ENCODE measurements at regions not wholly inside any gene's neighbourhood (a gene's known extent, or its start where the extent isn't known, plus 50 kb on each side); places are given as distances from the start of the nearest gene placed in this dataset.

DNA sequence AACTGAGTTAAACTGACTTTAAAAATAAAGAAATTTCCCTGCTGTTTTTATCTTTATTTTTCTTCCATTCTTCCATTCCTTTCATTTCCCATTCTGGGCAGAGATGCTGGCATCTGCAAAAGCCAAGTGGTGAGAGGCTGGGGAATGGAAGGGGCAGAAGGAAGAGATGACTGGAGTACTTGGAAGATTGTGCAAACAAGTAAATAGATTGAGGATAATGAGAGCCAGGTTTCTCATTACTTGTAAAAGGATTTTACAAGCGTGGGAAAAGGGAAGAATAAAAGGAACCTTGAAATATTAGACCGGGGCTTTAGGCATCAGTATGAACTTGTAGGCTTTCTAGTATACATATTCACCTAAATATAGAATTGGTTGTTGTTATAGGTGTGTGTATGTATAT, 341.2 kb downstream of the CAAP1 start:
- Histone ChIP-seq H3K4me3 (ENCODE audit: low read depth, low read length, poor library complexity, severe bottlenecking) (no peak overlapping the region), H3F3A (ENCODE audit: insufficient read depth, low read length) (no peaks in the 10 kb centered on the region), H3K27me3 (ENCODE audit: insufficient read depth, low read length) (no peaks in the 10 kb centered on the region), H3K4me2 (ENCODE audit: low read length) (no peak overlapping the region), H3K9me2 (ENCODE audit: low read depth, low read length) (no peaks in the 10 kb centered on the region), H3K9me3 (ENCODE audit: low read length) (no peaks in the 10 kb centered on the region), H4K20me1 (ENCODE audit: insufficient read depth, low read length) (no peaks in the 10 kb centered on the region), H3K9ac (ENCODE audit: low read length) (no peak overlapping the region), H3K27ac (ENCODE audit: low read depth, low read length, poor library complexity, severe bottlenecking) (no peak overlapping the region), H3K36me3 (ENCODE audit: insufficient read depth, low read length) (no peaks in the 10 kb centered on the region), H2AFZ (ENCODE audit: low read length) (no peak overlapping the region), H3K4me1 (ENCODE audit: insufficient read depth, low read length, severe bottlenecking) (no peaks in the 10 kb centered on the region), H3K79me2 (ENCODE audit: insufficient read depth, low read length) (no peaks in the 10 kb centered on the region)
- TF ChIP-seq, protein P1, sequence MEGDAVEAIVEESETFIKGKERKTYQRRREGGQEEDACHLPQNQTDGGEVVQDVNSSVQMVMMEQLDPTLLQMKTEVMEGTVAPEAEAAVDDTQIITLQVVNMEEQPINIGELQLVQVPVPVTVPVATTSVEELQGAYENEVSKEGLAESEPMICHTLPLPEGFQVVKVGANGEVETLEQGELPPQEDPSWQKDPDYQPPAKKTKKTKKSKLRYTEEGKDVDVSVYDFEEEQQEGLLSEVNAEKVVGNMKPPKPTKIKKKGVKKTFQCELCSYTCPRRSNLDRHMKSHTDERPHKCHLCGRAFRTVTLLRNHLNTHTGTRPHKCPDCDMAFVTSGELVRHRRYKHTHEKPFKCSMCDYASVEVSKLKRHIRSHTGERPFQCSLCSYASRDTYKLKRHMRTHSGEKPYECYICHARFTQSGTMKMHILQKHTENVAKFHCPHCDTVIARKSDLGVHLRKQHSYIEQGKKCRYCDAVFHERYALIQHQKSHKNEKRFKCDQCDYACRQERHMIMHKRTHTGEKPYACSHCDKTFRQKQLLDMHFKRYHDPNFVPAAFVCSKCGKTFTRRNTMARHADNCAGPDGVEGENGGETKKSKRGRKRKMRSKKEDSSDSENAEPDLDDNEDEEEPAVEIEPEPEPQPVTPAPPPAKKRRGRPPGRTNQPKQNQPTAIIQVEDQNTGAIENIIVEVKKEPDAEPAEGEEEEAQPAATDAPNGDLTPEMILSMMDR (IDR thresholded peaks at IDR 0.05; ENCODE audit: low read length) = no peak
- no peak for TF ChIP-seq EZH2 (IDR thresholded peaks at IDR 0.05; ENCODE audit: borderline replicate concordance, low read length)

DNA sequence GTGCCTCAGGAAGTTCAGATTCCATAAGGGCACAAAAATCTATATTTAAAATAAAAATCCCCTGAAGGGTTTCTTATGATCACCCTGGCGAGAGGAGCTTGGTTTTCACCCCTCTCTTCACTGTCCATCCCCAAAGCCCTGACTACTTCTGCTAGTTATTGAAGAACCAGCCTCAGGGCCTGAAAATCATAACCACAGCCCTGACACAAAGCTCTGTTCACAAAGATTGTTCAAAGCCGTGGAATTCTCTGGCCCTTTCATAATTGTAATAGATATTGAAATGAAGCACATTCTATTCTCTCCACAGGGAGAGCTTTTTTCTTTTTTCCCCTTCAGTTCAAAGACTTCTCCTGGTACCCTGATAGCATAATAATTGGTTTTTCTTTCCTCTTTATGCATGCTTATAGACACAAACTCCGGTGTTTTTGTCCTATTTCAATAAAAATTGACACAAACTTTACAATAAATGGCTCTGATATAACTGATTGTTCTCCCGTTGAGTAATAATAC, 343.8 kb downstream of the CAAP1 start:
- Histone ChIP-seq H3K79me2 (ENCODE audit: insufficient read depth, low read length) (no peaks in the 10 kb centered on the region), H2AFZ (ENCODE audit: low read length) (no peak overlapping the region), H3K4me1 (ENCODE audit: insufficient read depth, low read length, severe bottlenecking) (no peaks in the 10 kb centered on the region), H3K9me2 (ENCODE audit: low read depth, low read length) (no peaks in the 10 kb centered on the region), H3K9me3 (ENCODE audit: low read length) (no peaks in the 10 kb centered on the region), H3K27ac (ENCODE audit: low read depth, low read length, poor library complexity, severe bottlenecking) (no peak overlapping the region), H3K4me2 (ENCODE audit: low read length) (no peak overlapping the region), H3K27me3 (ENCODE audit: insufficient read depth, low read length) (no peaks in the 10 kb centered on the region), H3K36me3 (ENCODE audit: insufficient read depth, low read length) (no peaks in the 10 kb centered on the region), H4K20me1 (ENCODE audit: insufficient read depth, low read length) (no peaks in the 10 kb centered on the region), H3K9ac (ENCODE audit: low read length) (no peak overlapping the region), H3F3A (ENCODE audit: insufficient read depth, low read length) (no peaks in the 10 kb centered on the region), H3K4me3 (ENCODE audit: low read depth, low read length, poor library complexity, severe bottlenecking) (no peak overlapping the region)
- TF ChIP-seq, protein P1 (IDR thresholded peaks at IDR 0.05; ENCODE audit: low read length) = no peak
- TF ChIP-seq EZH2 (IDR thresholded peaks at IDR 0.05; ENCODE audit: borderline replicate concordance, low read length) = no peak

DNA sequence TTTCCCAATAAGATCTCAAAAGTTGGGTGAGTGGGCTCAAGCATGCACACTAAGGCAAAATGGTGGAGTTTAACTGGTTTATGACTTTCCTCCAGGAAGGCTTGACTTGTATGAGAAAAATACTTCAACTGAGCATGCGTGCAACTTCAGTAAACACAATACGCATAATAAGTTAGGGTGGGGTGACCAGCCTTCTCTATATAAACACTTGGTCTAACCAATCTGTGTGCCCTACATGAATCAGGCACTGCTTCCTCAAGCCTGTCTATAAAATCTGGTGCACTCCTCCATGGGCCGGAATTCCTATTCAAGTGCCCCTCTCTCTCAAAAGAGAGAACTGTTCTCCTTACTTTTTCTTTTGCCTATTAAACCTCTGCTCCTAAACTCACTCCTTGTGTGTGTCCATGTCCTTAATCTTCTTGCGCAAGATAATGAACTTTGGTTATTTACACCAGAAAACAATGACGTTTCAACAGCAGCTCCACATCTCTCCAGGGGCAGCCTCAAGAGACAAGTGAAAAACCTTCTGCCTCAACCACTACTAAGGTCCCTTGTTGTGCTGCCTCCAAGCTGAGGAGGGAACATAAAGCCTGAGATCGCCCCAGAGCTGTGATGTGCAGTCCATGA, 352.6 kb downstream of the CAAP1 start:
- Histone ChIP-seq H3K4me1 (ENCODE audit: insufficient read depth, low read length, severe bottlenecking) (no peaks in the 10 kb centered on the region), H3K79me2 (ENCODE audit: insufficient read depth, low read length) (no peaks in the 10 kb centered on the region), H3K27me3 (ENCODE audit: insufficient read depth, low read length) (no peaks in the 10 kb centered on the region), H3K9me2 (ENCODE audit: low read depth, low read length) (no peaks in the 10 kb centered on the region), H3K9ac (ENCODE audit: low read length) (no peak overlapping the region), H3K4me3 (ENCODE audit: low read depth, low read length, poor library complexity, severe bottlenecking) (no peak overlapping the region), H4K20me1 (ENCODE audit: insufficient read depth, low read length) (no peaks in the 10 kb centered on the region), H3K9me3 (ENCODE audit: low read length) (no peaks in the 10 kb centered on the region), H3K4me2 (ENCODE audit: low read length) (no peak overlapping the region), H2AFZ (ENCODE audit: low read length) (no peak overlapping the region), H3K27ac (ENCODE audit: low read depth, low read length, poor library complexity, severe bottlenecking) (no peak overlapping the region), H3K36me3 (ENCODE audit: insufficient read depth, low read length) (no peaks in the 10 kb centered on the region), H3F3A (ENCODE audit: insufficient read depth, low read length) (no peaks in the 10 kb centered on the region)
- TF ChIP-seq EZH2 (IDR thresholded peaks at IDR 0.05; ENCODE audit: borderline replicate concordance, low read length) = no peak
- TF ChIP-seq, protein P1 (IDR thresholded peaks at IDR 0.05; ENCODE audit: low read length) = no peak
